ELF-1 (cell line): ENCODE measurements at regions not wholly inside any gene's neighbourhood (a gene's known extent, or its start where the extent isn't known, plus 50 kb on each side); places are given as distances from the start of the nearest gene placed in this dataset.

ENCODE experiments used
- DNase-seq: peaks from one replicate; pipeline ENCODE4 v3.0.0-alpha.2; 2016; ENCODE audit warnings: low read depth, low spot score

- no peak for DNase-seq
These were observed 601.4 kb upstream of the SALL1 start for GRCh38 chr16:51752438-51752995.

GRCh38 chr16:51747329-51747728 is 596.3 kb upstream of the SALL1 start:
- no peak for DNase-seq

- no peak for DNase-seq
These were observed 583.1 kb upstream of the SALL1 start for GRCh38 chr16:51734220-51734619.

GRCh38 chr16:51733181-51733580 is 582.1 kb upstream of the SALL1 start:
- no peak for DNase-seq

- DNase-seq = peak; percentile 7
These were observed 580.1 kb upstream of the SALL1 start for GRCh38 chr16:51731160-51731559.

- DNase-seq = peak; percentile 3
These were observed 572.1 kb upstream of the SALL1 start for GRCh38 chr16:51723036-51723724.

- DNase-seq = no peak
These were observed 571.4 kb upstream of the SALL1 start for GRCh38 chr16:51722467-51722866.

- no peak for DNase-seq
These were observed 568.3 kb upstream of the SALL1 start for GRCh38 chr16:51719376-51719775.

GRCh38 chr16:51716195-51716594 is 565.1 kb upstream of the SALL1 start:
- DNase-seq = no peak

GRCh38 chr16:51713502-51713901 is 562.4 kb upstream of the SALL1 start:
- DNase-seq = no peak

GRCh38 chr16:51710905-51711563 is 560.0 kb upstream of the SALL1 start:
- DNase-seq = no peak

GRCh38 chr16:51710186-51710585 is 559.1 kb upstream of the SALL1 start:
- no peak for DNase-seq

GRCh38 chr16:51708861-51709260 is 557.8 kb upstream of the SALL1 start:
- no peak for DNase-seq

GRCh38 chr16:51707666-51708065 is 556.6 kb upstream of the SALL1 start:
- no peak for DNase-seq

- no peak for DNase-seq
These were observed 554.1 kb upstream of the SALL1 start for GRCh38 chr16:51705142-51705541.

GRCh38 chr16:51701025-51701424 is 550.0 kb upstream of the SALL1 start:
- no peak for DNase-seq

- no peak for DNase-seq
These were observed 548.8 kb upstream of the SALL1 start for GRCh38 chr16:51699686-51700396.

GRCh38 chr16:51698647-51699046 is 547.6 kb upstream of the SALL1 start:
- no peak for DNase-seq

GRCh38 chr16:51697454-51697853 is 546.4 kb upstream of the SALL1 start:
- DNase-seq = no peak

GRCh38 chr16:51696376-51696775 is 545.3 kb upstream of the SALL1 start:
- no peak for DNase-seq

GRCh38 chr16:51691109-51691508 is 540.0 kb upstream of the SALL1 start:
- DNase-seq = no peak

- DNase-seq = no peak
These were observed 534.4 kb upstream of the SALL1 start for GRCh38 chr16:51685498-51685897.

- no peak for DNase-seq
These were observed 532.8 kb upstream of the SALL1 start for GRCh38 chr16:51683882-51684281.
